H1 (cell line): ENCODE measurements at regions not wholly inside any gene's neighbourhood (a gene's known extent, or its start where the extent isn't known, plus 50 kb on each side); places are given as distances from the start of the nearest gene placed in this dataset.

Experiments used
- CTCF ChIA-PET: fragments of 300-600 bp; sonication (Branson Sonifier 250); formaldehyde crosslinking; loops from one replicate; lab custom pipeline; 2021; ENCODE audit not compliant: partially characterized antibody; lab: Charles Lee
- POLR2A ChIA-PET: fragments of 300-600 bp; sonication (Branson Sonifier 250); formaldehyde crosslinking; loops from one replicate; lab custom pipeline; 2021; ENCODE audit warnings: inconsistent platforms; ENCODE audit not compliant: partially characterized antibody; lab: Charles Lee
- DNase-seq, 2 experiments: peaks; one replicate each; pipeline versions ENCODE4 v3.0.0 to v3.0.0-alpha.2; 2010 to 2022; ENCODE audit warnings: low spot score in 2 of 2, low read depth in 1 of 2, mixed read lengths in 1 of 2
- FAIRE-seq: peaks from 2 replicates; lab custom pipeline; 2011; peaks lifted over from hg19 to GRCh38; lab: Jason Lieb, UNC
- H2AFZ ChIP-seq: 2 replicates; pipeline ENCODE4 v1.8.1; 2012; ENCODE audit warnings: low read length, inconsistent platforms
- H2AK5ac ChIP-seq: 2 replicates; pipeline ENCODE4 v1.6.1; 2013; ENCODE audit warnings: low read depth, low read length
- H2BK120ac ChIP-seq: replicated peaks from 2 replicates; pipeline ENCODE3; 2013; ENCODE audit warnings: low read depth, low read length, inconsistent platforms
- H2BK12ac ChIP-seq: 2 replicates; pipeline ENCODE4 v1.6.1; 2013; ENCODE audit warnings: low read depth, low read length
- H2BK15ac ChIP-seq: 2 replicates; pipeline ENCODE4 v1.6.1; 2013; ENCODE audit warnings: low read length
- H2BK20ac ChIP-seq: 2 replicates; pipeline ENCODE4 v1.6.1; 2013; ENCODE audit warnings: low read length
- H2BK5ac ChIP-seq: 2 replicates; pipeline ENCODE4 v1.6.1; 2013; ENCODE audit warnings: low read depth, low read length
- H3K14ac ChIP-seq: 2 replicates; pipeline ENCODE4 v1.6.1; 2013; ENCODE audit warnings: inconsistent platforms; ENCODE audit not compliant: insufficient read length
- H3K18ac ChIP-seq: 2 replicates; pipeline ENCODE4 v1.6.1; 2013; ENCODE audit warnings: low read length; ENCODE audit errors: extremely low read depth
- H3K23ac ChIP-seq: 2 replicates; pipeline ENCODE4 v1.6.1; 2013; ENCODE audit warnings: inconsistent platforms; ENCODE audit not compliant: insufficient read length
- H3K23me2 ChIP-seq: 2 replicates; pipeline ENCODE4 v1.6.1; 2013; ENCODE audit warnings: low read depth, low read length
- H3K27ac ChIP-seq: 2 replicates; pipeline ENCODE4 v1.6.1; 2011; ENCODE audit warnings: low read depth, low read length, inconsistent platforms
- H3K27me3 ChIP-seq, 4 experiments: replicated peaks in 1 of 4; 1 replicate in 1 of 4; 2 replicates in 3 of 4; pipeline versions ENCODE4 v1.6.1 to v1.8.1; 2011 to 2013; ENCODE audit warnings: low read length in 3 of 4, mild to moderate bottlenecking in 3 of 4, inconsistent platforms in 2 of 4, mixed read lengths in 2 of 4, moderate library complexity in 1 of 4; ENCODE audit not compliant: control insufficient read depth in 3 of 4, insufficient read depth in 3 of 4; ENCODE audit errors: extremely low read depth in 1 of 4
- H3K36me3 ChIP-seq, 4 experiments: 2 replicates each; pipeline versions ENCODE4 v1.6.1 to v1.8.1; 2011 to 2013; ENCODE audit warnings: mild to moderate bottlenecking in 4 of 4, low read length in 3 of 4, moderate library complexity in 2 of 4, control low read depth in 1 of 4, inconsistent platforms in 1 of 4; ENCODE audit not compliant: insufficient read depth in 4 of 4, control insufficient read depth in 2 of 4
- H3K4ac ChIP-seq: replicated peaks from 2 replicates; pipeline ENCODE3; 2013; ENCODE audit warnings: low read length, low read depth, mixed read lengths, inconsistent platforms; ENCODE audit not compliant: insufficient read length
- H3K4me1 ChIP-seq, 4 experiments: replicated peaks in 1 of 4; 1 replicate in 1 of 4; 2 replicates in 3 of 4; pipeline versions ENCODE4 v1.6.1 to v1.8.1; 2011 to 2013; ENCODE audit warnings: low read length in 3 of 4, inconsistent platforms in 2 of 4, mixed read lengths in 1 of 4; ENCODE audit not compliant: insufficient read depth in 4 of 4, control insufficient read depth in 3 of 4
- H3K4me2 ChIP-seq, 2 experiments: 2 replicates each; pipeline versions ENCODE4 v1.6.1 to v1.8.1; 2011 to 2013; ENCODE audit warnings: low read depth in 2 of 2, low read length in 2 of 2, control low read depth in 1 of 2, inconsistent platforms in 1 of 2, mild to moderate bottlenecking in 1 of 2; ENCODE audit not compliant: insufficient read depth in 1 of 2
- H3K4me3 ChIP-seq, 4 experiments: fragments of 200-600, 300-600 bp in 1 of 4; sonication (generic), shearing (Covaris generic), sonication (Bioruptor Twin) in 1 of 4; 2 replicates each; pipeline versions ENCODE4 v1.5.1 to v1.8.1; 2011 to 2016; ENCODE audit warnings: low read length in 4 of 4, low read depth in 3 of 4, control low read depth in 2 of 4, inconsistent platforms in 2 of 4, mild to moderate bottlenecking in 2 of 4, mixed read lengths in 1 of 4, moderate library complexity in 1 of 4; ENCODE audit not compliant: insufficient read depth in 2 of 4; ENCODE audit errors: extremely low read depth in 1 of 4
- H3K56ac ChIP-seq: replicated peaks from 2 replicates; pipeline ENCODE3; 2013; ENCODE audit warnings: low read depth, mild to moderate bottlenecking, mixed read lengths, low read length, inconsistent platforms; ENCODE audit not compliant: insufficient read length
- H3K79me1 ChIP-seq: 2 replicates; pipeline ENCODE4 v1.6.1; 2013; ENCODE audit warnings: low read depth, low read length, control low read depth
- H3K79me2 ChIP-seq, 2 experiments: 2 replicates each; pipeline versions ENCODE4 v1.6.1 to v1.8.1; 2012 to 2013; ENCODE audit warnings: low read length in 2 of 2, mild to moderate bottlenecking in 2 of 2, inconsistent platforms in 1 of 2; ENCODE audit not compliant: insufficient read depth in 2 of 2, control insufficient read depth in 1 of 2
- H3K9ac ChIP-seq, 4 experiments: replicated peaks in 1 of 4; 1 replicate in 1 of 4; 2 replicates in 3 of 4; pipeline versions ENCODE4 v1.6.1 to v1.8.1; 2011 to 2013; ENCODE audit warnings: low read depth in 3 of 4, low read length in 3 of 4, control low read depth in 2 of 4, mild to moderate bottlenecking in 2 of 4, moderate library complexity in 2 of 4, inconsistent platforms in 1 of 4; ENCODE audit errors: extremely low read depth in 1 of 4
- H3K9me3 ChIP-seq, 2 experiments: 2 replicates each; pipeline versions ENCODE4 v1.6.1 to v1.8.1; 2012 to 2013; ENCODE audit warnings: mild to moderate bottlenecking in 2 of 2, moderate library complexity in 2 of 2, control low read depth in 1 of 2, inconsistent platforms in 1 of 2, low read depth in 1 of 2, low read length in 1 of 2, mixed read lengths in 1 of 2; ENCODE audit not compliant: insufficient read depth in 2 of 2
- H4K20me1 ChIP-seq, 2 experiments: replicated peaks in 1 of 2; 2 replicates each; pipeline versions ENCODE3 to v1.8.1; 2011 to 2013; ENCODE audit warnings: inconsistent platforms in 2 of 2, low read length in 2 of 2, mild to moderate bottlenecking in 1 of 2; ENCODE audit not compliant: insufficient read depth in 2 of 2, control insufficient read depth in 1 of 2
- H4K5ac ChIP-seq: 2 replicates; pipeline ENCODE4 v1.6.1; 2013; ENCODE audit warnings: low read length, low read depth, mixed read lengths, inconsistent platforms; ENCODE audit not compliant: insufficient read length
- H4K8ac ChIP-seq: 2 replicates; pipeline ENCODE4 v1.8.0; 2013; ENCODE audit warnings: mild to moderate bottlenecking, moderate library complexity, low read length, inconsistent platforms; ENCODE audit not compliant: insufficient read depth; ENCODE audit errors: extremely low read depth
- H4K91ac ChIP-seq: replicated peaks from 2 replicates; pipeline ENCODE3; 2013; ENCODE audit warnings: low read length, mixed read lengths, inconsistent platforms; ENCODE audit not compliant: insufficient read length
- NRF1 ChIP-seq: IDR thresholded peaks from 2 replicates; pipeline ENCODE4 v1.6.1; 2011; ENCODE audit warnings: mild to moderate bottlenecking, low read depth, low read length, improper control_type of control experiment
- PHF8 ChIP-seq: fragments of 200-600 bp; sonication (generic); conservative IDR thresholded peaks from 2 replicates; pipeline ENCODE4 v1.7.1; 2012; ENCODE audit warnings: low read depth, mild to moderate bottlenecking, inconsistent platforms, low read length, moderate library complexity
- WGBS, 2 experiments: shearing (Covaris generic) in 1 of 2; methylation state at CpG; one replicate each; pipeline versions ENCODE4 v1.1.6 to v1.1.7; 2013 to 2015; ENCODE audit warnings: low lambda C conversion rate in 2 of 2, mixed read lengths in 2 of 2, inconsistent platforms in 1 of 2, low coverage in 1 of 2, missing lambda C conversion rate in 1 of 2; ENCODE audit not compliant: insufficient replicate concordance in 2 of 2, insufficient coverage in 1 of 2, insufficient read length in 1 of 2; ENCODE audit errors: extremely low coverage in 1 of 2, missing lambda C conversion rate in 1 of 2; 5-methylcytosine and 5-hydroxymethylcytosine counted together
- TF ChIP-seq, protein P1 (sequence below), 3 experiments: IDR thresholded peaks; 1 replicate in 2 of 3; 2 replicates in 1 of 3; pipeline versions ENCODE4 v1.5.1 to v1.6.1; 2011; ENCODE audit warnings: low read length in 3 of 3, mild to moderate bottlenecking in 3 of 3, inconsistent platforms in 2 of 3, low read depth in 1 of 3, moderate library complexity in 1 of 3; ENCODE audit not compliant: insufficient read depth in 1 of 3; ENCODE audit errors: control extremely low read depth in 1 of 3

- Histone ChIP-seq H3K79me2 (no peaks in the 10 kb centered on the region), H3K4me2 (no peak overlapping the region), H3K4ac (no peak overlapping the region), H3K18ac (no peak overlapping the region), H2BK120ac (no peak overlapping the region), H2BK20ac (no peak overlapping the region), H3K9me3 (peaks cover 0 to 10% of the 10 kb centered on the region in 2 experiments; a peak in 2 of 4 replicates), H2BK12ac (no peak overlapping the region), H3K79me1 (no peaks in the 10 kb centered on the region), H2AFZ (no peak overlapping the region), H4K5ac (no peak overlapping the region), H3K23me2 (no peaks in the 10 kb centered on the region), H3K36me3 (no peaks in the 10 kb centered on the region), H3K23ac (no peak overlapping the region), H4K20me1 (no peaks in the 10 kb centered on the region), H3K27me3 (no peaks in the 10 kb centered on the region; a peak in 1 of 7 replicates), H3K4me3 (no peak overlapping the region), H3K27ac (no peak overlapping the region), H3K56ac (no peak overlapping the region), H3K9ac (no peak overlapping the region), H3K4me1 (no peaks in the 10 kb centered on the region), H3K14ac (no peak overlapping the region), H2BK15ac (no peak overlapping the region), H2BK5ac (no peak overlapping the region), H2AK5ac (no peak overlapping the region), H4K91ac (no peak overlapping the region), H4K8ac (no peak overlapping the region)
- FAIRE-seq (no peak), DNase-seq (no peak)
- no peak for TF ChIP-seq NRF1
- TF ChIP-seq PHF8: no peak
- TF ChIP-seq, protein P1, sequence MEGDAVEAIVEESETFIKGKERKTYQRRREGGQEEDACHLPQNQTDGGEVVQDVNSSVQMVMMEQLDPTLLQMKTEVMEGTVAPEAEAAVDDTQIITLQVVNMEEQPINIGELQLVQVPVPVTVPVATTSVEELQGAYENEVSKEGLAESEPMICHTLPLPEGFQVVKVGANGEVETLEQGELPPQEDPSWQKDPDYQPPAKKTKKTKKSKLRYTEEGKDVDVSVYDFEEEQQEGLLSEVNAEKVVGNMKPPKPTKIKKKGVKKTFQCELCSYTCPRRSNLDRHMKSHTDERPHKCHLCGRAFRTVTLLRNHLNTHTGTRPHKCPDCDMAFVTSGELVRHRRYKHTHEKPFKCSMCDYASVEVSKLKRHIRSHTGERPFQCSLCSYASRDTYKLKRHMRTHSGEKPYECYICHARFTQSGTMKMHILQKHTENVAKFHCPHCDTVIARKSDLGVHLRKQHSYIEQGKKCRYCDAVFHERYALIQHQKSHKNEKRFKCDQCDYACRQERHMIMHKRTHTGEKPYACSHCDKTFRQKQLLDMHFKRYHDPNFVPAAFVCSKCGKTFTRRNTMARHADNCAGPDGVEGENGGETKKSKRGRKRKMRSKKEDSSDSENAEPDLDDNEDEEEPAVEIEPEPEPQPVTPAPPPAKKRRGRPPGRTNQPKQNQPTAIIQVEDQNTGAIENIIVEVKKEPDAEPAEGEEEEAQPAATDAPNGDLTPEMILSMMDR (IDR thresholded peaks at IDR 0.05; ENCODE audit: control extremely low read depth in 1 of 3, insufficient read depth in 1 of 3, low read depth in 1 of 3, low read length in 3 of 3): peak in 2 of 3 experiments; percentile 22 to 28; a peak in 2 of 4 replicates
- ChIA-PET POLR2A (no interaction called here), CTCF (no interaction called here)
- 95% methylated on average over 12 of the region's 12 CpGs; no CpG with 5 or more reads in 1 of the 2 experiments for WGBS, 2 experiments
These were observed 152.4 kb upstream of the RTL1 start for GRCh38 chr14:101055776-101056374.
